Activated CD4-positive, alpha-beta T cell treated with anti-CD3 and anti-CD28 coated beads for 4 hours (primary cell): ENCODE measurements at regions not wholly inside any gene's neighbourhood (a gene's known extent, or its start where the extent isn't known, plus 50 kb on each side); places are given as distances from the start of the nearest gene placed in this dataset.
"Not testable (repeated sequence)": the region's sequence is repeated elsewhere in the genome, so short reads cannot be mapped to it uniquely, and the experiment has no call there.

Experiments used
- DNase-seq, 2 donors: peaks; one replicate each; pipeline ENCODE4 v3.0.0-alpha.2; 2020

DNA sequence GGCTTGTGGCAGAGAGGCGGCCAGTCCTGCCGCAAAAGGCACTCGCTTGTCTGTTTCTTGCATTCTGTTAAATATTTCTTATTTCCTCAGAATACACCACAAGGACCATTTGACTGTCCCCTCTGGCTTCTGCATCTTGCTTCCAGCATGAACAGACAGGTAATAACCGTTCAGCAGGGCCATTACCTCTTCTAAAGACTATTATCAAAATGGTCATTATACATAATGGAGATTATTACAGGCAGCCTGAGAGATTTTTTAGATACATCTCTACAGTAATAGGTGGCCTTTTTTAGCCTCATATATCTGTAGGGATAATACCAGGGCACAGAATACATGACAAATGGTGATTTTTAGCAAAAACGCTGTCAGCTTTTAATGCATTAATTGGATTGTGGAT lies 382.0 kb downstream of the PSAT1 start:
- DNase-seq = no peak

DNA sequence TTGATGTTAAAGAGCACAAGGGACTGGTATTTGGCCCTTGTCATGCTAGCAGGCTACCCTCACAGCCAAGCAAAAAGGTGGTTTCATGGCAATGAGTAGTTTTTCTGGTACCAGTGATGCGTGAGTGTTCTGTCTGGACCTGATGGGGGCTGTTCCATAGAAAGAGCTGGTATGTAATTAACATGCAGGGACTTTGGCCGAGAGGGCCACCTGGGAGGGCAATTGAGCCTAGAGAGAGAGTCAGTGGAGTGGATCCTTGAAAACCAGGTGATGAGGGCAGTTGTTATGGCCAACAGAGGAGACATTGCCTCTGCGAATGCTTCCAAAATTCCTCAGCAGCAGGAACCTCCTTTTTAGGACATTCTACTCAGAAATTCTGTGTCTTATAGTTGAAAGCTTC lies 383.3 kb downstream of the PSAT1 start:
- no peak for DNase-seq

DNA sequence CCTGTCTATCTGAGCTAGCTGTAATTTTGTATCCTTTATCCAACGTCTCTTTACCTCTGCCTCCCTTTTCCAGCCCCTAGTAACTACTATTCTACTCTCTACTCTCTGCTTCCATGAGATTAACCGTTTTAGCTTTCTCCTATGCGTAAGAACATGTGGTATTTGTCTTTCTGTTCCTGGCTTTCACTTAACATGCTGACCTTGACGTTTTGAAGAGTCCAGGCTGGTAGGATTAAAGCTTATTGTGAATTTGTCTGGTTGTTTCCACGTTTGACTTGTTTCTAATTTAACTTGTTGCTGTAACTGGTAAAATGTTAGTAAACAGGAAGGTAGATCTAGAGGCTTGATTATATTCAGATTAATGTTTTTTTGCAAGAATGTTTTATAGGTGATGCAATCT lies 385.3 kb downstream of the PSAT1 start:
- DNase-seq = no peak

DNA sequence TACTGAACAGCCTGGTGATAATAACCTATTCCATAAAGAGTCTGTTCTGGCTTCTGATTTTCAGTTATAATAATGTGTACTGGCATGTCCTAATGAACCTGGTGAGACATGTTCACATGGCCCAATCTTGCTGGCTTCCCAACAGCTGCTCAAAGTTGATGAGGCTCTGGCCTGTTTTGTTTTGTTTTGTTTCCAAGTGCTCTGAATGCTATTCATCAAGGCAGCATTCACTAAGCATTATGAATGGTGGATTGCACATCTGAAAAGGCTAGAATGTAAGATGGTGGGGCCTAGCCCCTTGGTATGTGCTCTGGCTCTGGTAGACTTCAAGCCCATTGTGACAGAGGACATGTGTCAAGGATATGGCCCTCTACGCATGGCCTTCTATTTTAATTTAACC lies 388.5 kb downstream of the PSAT1 start:
- DNase-seq = no peak

DNA sequence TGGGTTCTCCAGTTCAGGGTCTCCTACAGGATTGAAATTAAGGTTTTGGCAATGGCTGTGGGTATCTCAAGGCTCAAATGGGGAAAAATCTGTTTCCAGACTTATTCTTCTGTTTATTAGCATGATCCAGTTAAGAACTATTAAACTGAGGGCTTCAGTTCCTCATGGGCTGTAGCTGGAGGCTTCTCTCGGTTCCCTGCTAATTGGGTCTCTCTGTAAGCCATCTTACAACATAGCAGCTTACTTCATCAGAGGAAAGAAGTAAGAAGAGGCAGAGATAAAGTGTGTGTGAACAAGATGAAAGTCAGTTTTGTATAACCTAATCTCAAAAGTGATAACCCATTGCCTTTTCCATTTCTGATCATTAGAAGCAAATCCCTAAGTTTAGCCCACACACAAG lies 391.9 kb downstream of the PSAT1 start:
- DNase-seq = no peak

DNA sequence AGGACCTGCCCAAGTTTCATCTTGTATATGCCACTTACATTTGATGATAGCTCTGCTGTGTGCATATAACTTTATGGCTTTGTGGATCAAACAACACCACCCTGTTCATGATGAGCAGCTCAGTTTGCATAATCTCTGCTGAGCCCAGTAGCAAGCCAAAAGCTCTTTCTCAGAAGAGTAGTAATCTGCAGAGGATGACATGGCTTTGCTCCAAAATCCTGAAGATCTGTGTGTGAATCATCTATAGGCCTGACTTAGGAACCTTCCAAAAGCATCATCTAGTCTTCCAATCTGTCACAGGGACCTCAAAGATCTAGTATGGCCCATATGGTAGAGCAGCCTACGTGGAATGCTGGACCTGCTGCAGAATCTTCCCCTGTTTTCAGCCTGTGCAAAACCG lies 394.6 kb downstream of the PSAT1 start:
- no peak for DNase-seq

DNA sequence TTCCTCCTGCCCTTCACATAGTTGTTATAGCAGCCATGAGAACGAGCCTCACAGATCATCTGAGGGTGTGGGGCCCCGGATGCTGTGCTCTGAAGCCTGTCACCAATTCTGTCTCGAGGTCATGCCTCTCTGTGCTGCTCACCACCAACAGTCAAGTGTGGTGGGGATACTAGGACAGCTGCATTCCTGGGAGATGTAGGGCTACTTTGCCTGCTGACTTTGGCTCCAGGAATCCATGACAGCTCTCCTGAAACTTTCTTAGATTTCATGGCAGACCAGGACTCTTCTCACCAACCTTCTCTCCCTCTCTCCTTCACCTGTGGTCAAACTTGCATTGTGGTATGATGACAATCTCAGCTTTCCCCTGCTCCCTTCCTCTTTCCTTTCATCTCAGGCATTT lies 395.9 kb downstream of the PSAT1 start:
- no peak for DNase-seq

DNA sequence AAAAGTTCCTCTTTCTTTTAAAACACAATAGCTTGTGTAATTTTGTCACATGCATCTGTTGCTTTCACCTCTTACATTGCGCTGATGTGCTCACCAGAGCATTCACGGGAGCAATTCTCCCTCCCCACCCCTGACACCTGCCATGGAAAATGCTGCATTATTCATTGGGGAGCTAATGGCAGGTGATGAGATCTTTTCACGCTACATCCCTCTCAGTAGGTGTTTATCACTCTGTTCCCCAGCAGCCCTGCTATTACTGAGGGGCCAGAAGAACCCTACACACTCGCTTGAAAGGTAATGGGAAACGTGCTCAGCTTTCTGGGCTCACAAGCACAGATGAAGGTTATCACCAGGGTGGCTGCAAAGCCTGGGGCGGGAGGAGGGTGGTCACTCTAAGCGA lies 398.0 kb downstream of the PSAT1 start:
- no peak for DNase-seq

DNA sequence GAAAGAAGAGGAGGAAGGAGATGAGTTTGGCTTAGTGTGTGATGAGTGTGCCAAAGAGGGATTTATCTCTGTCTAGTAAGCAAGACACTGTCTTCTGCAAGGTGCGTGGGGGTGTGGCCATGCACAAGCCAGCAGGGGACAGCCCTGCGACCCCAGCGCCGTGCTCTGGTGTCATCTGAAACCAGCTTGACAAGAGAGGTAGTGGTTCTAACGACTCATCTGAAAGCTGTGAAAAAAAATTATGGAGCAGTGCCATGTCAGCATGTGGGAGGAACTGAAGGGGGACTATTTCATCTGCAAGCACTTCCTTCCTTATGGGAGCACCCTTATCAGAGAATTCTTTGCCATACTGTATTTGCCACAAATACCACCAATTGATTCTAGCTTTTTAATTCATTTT lies 398.6 kb downstream of the PSAT1 start:
- no peak for DNase-seq

DNA sequence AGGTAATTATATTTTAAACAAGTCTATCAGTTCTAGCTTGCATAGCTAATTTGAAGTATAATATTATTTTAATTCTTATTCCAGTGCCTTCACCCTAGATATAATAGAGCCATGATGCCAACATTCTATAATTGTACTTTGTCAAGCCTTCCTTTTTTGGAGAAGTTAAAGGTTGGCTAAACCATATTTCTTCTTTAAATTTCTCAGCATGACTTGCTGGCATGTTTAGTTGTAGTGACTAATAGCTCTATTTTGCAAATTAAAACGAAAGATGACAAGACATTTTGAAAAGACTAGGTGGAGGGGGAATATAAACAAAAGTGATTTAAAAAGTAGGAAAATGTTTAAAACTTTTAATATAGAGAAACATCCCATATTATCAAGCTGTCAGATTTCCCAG lies 400.7 kb downstream of the PSAT1 start:
- no peak for DNase-seq

DNA sequence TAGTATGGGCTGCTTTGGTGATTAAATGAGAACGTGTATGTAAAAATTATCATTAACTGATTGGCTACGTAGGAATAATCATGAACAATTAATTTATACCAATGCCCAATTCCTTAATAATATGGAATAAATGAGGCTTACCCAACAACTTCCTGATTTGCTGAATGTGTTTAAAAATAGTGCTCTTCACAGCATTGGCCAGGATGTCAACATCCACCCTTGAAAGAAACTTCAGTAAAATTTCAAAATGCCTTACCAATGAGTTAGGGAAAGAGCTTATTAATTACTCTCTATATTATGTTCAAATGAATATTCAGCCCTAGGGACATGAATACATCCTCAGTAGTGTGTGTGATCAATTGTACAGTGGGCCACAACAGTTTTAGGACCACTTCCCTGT lies 401.4 kb downstream of the PSAT1 start:
- no peak for DNase-seq

DNA sequence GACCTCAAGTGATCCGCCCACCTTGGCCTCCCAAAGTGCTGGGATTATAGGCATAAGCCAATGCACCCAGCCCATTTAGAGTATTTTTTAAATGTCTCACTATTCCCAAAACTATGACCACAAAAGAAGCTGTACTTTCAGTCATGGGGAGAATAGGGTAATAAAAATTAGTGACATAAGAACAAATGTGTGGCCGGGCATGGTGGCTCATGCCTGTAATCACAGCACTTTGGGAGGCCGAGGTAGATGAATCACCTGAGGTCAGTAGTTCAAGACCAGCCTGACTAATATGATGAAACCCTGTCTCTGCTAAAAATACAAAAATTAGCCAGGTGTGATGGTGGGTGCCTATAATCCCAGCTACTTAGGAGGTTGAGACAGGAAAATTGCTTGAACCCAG lies 402.3 kb downstream of the PSAT1 start:
- not testable (repeated sequence) for DNase-seq

DNA sequence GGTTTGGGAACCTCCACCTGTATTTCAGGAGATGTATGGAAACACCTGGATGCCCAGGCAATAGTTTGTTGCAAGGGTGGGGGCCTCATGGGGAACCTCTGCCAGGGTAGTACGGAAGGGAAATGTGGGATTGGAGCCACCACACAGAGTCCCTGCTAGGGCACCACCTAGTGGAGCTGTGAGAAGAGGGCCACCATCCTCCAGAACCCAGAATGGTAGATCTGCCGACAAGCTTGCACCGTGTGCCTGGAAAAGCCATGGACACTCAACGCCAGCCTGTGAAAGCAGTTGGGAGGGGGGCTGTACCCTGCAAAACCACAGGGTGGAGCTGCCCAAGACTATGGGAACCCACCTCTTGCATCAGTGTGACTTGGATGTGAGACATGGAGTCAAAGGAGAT lies 407.2 kb downstream of the PSAT1 start:
- DNase-seq = not testable (repeated sequence)

DNA sequence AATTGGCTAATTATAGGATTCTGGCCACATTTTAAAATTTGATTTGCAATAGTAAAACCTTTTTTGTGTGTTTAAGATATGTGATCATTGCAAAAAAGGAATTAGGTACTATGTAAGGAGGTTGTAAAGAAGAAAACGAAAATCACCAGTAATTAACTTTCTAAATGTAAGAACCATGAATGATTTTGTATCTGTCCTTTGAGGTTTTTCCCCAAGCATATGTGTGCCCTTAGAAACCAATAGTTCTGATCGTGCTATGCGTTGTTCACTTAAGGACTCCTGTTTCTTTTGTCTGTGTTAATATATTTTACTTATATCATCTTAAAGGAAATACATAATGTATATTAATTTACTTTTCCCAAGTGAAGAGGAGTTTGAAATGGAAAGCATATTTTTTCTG lies 410.2 kb downstream of the PSAT1 start:
- DNase-seq = no peak

DNA sequence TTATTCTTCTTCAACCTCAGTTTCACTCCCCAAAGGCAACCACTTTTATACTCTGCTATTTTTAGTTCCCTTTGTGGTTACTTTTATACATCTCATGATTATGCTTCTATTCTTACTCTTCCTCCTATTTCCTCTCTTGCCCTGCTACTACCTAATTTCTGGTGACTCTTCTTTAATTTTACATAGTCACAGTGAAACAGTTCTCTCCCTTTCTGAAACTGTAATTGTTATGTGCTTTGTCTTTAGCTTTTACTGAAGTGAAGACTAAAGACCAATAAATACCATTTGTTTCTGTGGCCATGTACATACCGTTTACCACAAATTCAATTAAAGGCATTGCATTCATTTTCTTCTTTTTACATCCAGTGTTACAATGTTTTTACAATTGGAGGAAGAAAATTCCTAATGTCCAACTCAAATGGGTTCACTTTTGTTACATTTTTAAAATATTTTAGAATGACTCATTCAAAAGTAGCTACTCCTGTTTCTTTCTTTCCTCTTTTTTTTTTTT lies 410.6 kb downstream of the PSAT1 start:
- DNase-seq = no peak

DNA sequence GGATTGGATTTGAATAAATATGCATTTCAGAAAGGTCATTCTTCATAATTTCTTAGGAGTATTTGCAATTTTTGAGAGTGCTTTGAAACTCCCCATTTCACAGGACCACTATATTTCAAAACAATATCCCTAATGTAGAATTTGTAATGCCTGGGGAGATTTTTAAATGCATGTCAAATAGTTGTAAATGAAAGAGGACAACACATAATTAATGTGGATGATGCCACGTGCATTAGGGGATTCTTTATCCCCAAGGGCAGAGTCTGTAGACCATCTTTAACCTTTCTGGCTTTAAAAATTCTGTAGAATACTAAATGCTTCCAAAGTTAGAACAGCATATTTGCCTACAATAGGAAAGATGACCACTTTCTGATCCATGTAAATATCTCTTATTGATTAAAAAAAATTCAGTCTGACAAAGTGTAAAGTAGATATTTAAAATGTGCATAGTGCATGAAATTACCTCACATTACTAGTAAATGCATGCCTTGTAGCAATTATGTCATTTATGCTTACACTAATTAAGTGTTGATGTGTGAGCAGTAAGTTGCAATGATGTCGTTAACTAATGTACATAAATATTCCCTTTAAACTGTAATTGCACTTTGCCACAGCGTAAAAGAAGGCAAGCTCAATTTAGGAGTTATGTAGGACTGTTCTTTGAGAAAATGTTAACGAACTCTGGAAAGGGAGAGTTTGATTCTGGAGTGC lies 416.1 kb downstream of the PSAT1 start:
- DNase-seq = no peak

DNA sequence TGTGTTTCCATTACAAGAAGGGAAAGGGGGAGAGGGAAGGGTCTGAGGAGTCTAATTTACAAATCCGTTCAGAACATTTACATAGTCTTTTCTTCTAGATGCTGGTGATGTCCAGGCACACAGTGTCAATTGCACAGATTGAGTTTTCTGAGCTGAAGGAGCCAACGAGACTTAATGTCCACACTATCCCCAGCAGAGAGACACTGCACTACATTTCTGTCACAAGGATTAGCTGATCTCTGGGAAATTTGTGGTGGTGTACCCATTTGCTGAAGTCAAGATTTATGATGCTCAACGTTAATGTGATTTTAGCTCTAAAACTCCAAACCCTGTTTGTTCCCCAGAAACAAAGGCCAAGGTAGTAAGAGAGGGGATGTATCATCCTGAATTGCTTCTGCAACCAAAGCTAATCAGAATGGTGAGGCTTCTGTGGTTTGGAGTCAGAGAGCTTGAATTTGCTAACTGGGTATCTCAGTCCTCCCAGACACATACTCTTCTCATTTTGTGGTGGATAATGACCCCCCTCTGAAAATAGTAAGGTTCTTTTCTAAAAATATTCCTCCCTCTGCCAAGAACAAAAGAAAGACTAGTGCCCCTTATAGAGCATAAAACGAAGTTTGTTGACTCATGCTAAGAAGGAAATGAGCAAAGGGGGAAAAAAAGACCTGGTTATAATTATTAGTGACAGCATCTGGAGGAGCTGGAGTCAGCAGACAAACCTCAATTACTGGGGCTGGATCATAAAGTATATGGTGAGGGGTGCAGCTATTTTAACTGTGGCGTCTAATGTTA lies 416.9 kb downstream of the PSAT1 start:
- no peak for DNase-seq

DNA sequence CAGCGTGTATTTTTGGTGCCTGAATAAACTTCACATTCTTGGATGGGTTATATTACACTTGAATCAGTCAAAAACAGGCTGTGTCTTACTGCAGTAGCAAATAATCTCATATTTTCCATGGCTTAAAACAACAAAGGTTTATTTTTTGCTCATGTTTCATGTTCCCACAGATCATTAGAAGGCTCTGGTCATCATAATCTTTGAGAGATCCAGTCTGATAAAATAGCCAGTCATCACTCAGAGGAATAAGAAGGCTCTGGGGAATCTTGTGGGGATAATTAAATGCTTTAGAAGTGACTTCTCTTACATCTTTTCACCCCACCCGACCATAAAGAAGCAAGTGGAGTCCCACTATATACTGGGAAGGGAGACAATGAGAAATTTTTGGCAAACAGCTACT lies 417.7 kb downstream of the PSAT1 start:
- no peak for DNase-seq

DNA sequence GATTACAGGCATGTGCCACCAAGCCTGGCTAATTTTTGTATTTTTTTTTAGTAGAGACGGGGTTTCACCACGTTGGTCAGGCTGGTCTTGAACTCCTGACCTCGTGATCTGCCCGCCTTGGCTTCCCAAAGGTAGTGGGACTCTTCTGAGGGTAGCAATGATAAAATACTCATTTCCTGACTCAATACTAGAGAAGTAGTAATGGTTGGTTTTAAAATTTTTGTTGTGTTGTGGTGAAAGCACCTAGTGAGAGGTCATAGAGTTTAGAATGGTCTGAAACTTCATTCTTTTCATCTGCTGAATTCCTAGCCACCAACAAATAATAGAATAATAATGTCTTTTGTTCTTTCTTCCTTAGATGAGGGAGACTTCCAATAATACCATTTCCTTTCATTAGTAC lies 422.1 kb downstream of the PSAT1 start:
- DNase-seq = not testable (repeated sequence)

DNA sequence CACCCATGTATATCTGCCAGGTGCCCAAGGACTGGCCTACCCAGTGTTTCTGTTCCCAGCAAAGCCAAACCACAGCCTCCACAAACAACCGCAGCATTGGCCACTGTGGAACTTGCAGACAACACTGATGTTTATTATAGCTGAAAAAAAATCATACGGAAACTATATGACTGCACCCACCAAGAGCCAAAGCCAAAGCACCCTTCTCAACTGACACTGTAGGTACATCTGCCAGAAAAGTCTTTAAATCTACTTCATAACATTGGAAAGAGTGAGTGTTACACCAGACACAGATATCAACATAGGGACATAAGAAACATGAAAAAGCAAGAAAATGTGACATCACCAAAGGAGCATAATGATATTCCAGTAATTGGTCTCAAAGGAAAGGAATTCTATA lies 428.0 kb downstream of the PSAT1 start:
- DNase-seq = no peak

DNA sequence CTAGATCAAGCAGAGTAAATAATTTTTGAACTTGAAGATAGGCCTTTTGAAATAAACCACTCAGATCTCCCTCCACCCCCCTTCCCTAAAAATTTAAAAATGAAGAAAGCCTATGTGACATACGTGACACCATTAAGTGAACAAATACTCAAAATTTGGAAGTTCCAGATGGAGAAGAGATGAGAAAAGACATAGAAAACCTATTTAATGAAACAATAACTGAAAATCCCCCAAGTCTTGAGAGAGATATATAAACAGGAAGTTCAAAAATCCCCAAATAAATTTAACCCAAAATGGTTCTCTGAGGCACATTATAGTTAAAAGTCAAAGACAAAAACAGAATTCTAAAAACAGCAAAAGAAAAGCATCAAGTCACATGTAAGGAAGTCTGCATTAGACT lies 428.6 kb downstream of the PSAT1 start:
- no peak for DNase-seq

DNA sequence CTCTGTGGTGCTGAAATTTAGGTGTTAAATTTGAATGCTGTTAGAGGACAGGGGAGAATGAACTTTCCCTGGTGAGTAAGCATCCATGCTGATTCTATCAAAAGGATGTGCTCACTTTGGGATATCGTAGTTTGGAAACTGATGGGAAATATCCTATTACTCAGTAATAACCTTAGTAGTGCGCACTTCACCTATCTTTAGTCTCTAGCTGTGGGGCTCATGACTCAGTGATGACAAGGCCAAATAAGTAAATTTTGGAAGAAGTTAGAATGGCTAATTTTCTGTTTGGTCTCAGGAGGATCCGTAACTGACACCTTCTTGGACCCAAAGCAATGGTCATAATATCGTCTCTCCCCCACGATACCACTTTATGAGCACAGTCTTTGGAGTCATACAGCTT lies 448.4 kb downstream of the PSAT1 start:
- no peak for DNase-seq

DNA sequence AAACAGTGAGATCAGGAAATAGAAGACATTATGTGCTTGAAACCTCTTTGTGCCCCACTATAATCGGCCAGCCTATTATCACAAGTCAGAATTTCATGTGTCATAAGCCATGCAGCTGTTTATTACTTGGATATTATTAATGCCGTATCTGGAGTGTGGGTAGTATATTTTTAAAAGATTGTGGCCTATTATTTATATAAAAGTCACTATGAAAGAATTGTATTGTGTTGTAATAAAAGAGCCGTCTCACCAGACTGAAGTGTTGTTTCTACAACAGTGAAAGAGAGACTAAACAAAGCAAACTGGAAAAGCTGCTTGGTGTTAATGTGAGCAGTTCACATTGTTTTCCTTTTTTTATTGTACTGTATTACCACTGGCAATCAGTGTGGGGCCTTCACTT lies 449.1 kb downstream of the PSAT1 start:
- no peak for DNase-seq

DNA sequence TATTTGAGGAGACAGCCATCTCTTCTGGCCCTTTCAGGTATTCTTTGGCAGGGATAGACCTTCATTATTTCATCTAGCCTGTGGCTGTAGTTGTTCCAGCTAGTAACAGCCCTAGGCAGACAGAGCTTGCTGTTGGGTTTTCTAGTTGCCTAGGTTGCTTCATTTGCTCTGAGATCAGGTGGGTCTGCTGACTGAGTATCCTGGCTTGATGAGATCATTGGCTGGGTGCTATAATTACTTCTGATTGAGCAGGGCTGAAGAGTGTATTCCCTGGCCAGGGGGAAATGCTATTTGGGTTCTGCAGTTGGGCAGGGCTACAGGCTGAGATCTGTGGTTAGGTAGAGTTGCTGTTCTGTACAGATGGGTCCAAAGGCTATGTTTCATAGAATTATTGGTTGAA lies 456.1 kb downstream of the PSAT1 start:
- no peak for DNase-seq
